ENCODE measurements at regions not wholly inside any gene's neighbourhood (a gene's known extent, or its start where the extent isn't known, plus 50 kb on each side); places are given as distances from the start of the nearest gene placed in this dataset.

DNA sequence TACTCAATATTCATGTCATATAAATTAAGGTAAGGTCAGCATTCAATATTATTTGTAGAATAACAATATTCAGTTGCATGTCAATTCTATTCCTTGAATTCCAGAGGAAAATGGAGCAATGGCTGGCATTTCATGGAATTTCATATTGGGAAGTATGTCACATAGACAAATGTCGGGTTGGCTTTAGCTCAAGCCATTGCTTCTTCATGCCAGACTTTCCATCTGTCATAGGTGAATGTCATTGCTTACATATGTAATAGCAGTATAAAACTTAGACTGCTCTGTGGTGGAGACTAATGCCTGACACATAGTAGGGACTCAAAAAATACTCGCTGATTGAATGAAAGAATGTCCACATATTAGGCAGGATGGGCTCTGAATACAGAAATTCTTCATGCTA lies 509.6 kb upstream of the CHORDC1 start (continued):
- TF ChIP-seq, protein P1, sequence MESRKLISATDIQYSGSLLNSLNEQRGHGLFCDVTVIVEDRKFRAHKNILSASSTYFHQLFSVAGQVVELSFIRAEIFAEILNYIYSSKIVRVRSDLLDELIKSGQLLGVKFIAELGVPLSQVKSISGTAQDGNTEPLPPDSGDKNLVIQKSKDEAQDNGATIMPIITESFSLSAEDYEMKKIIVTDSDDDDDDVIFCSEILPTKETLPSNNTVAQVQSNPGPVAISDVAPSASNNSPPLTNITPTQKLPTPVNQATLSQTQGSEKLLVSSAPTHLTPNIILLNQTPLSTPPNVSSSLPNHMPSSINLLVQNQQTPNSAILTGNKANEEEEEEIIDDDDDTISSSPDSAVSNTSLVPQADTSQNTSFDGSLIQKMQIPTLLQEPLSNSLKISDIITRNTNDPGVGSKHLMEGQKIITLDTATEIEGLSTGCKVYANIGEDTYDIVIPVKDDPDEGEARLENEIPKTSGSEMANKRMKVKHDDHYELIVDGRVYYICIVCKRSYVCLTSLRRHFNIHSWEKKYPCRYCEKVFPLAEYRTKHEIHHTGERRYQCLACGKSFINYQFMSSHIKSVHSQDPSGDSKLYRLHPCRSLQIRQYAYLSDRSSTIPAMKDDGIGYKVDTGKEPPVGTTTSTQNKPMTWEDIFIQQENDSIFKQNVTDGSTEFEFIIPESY (IDR thresholded peaks at IDR 0.05; ENCODE audit: borderline replicate concordance, low read depth): no peak
- TF ChIP-seq TAF1 (IDR thresholded peaks at IDR 0.05; ENCODE audit: borderline replicate concordance, low read depth, low read length): no peak
- TF ChIP-seq SIN3A (IDR thresholded peaks at IDR 0.05; ENCODE audit: borderline replicate concordance, low read depth, low read length): no peak

DNA sequence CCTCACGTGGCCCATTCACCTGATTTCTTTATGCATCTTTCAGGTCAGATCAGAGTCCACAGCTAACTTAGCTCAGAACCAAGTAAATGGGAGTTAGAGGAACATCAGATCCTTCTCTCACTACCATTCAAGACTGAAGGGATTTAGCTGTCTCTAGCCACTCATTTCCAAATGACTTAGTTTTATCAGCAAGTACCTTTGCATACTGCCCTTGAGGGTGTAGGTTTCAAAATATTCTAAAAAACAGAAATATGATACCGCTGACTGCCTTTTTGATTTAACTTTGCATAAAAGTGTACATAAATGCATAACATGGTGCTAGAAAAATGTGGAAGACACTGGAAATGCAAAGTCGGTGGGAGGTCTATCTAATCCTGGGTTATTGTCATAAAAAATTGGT lies 500.6 kb upstream of the CHORDC1 start:
- Histone ChIP-seq H3K4me1 (ENCODE audit: control insufficient read depth in 1 of 2, insufficient read depth in 2 of 2, low read depth in 1 of 2, low read length in 1 of 2) (no peaks in the 10 kb centered on the region), H3K36me3 (replicated peaks in 1 of 2; ENCODE audit: control insufficient read depth in 1 of 2, insufficient read depth in 2 of 2, low read length in 1 of 2) (no peaks in the 10 kb centered on the region), H3K4me2 (no peak overlapping the region), H3K9ac (no peak overlapping the region), H3K27me3 (ENCODE audit: insufficient read depth) (no peaks in the 10 kb centered on the region), H3K9me3 (no peaks in the 10 kb centered on the region), H3K9me2 (no peaks in the 10 kb centered on the region), H4K20me1 (ENCODE audit: insufficient read depth) (no peaks in the 10 kb centered on the region), H3F3A (replicated peaks; ENCODE audit: insufficient read depth) (no peaks in the 10 kb centered on the region), H2AFZ (ENCODE audit: low read depth) (no peak overlapping the region), H3K79me2 (ENCODE audit: insufficient read depth) (no peaks in the 10 kb centered on the region), H3K4me3 (ENCODE audit: low read depth in 2 of 2, low read length in 1 of 2) (no peak overlapping the region), H3K27ac (ENCODE audit: low read depth in 2 of 2, low read length in 1 of 2) (no peak overlapping the region)
- ChIA-PET CTCF (no interaction called here), POLR2A (no interaction called here)
- WGBS (ENCODE audit: low lambda C conversion rate): 45% methylated on average over 3 of the region's 3 CpGs
- TF ChIP-seq FOXM1 (IDR thresholded peaks at IDR 0.05; ENCODE audit: low read depth): no peak
- TF ChIP-seq SMC3 (IDR thresholded peaks at IDR 0.05; ENCODE audit: low read depth, low read length): no peak
- no peak for TF ChIP-seq TEAD4 (IDR thresholded peaks at IDR 0.05; ENCODE audit: borderline replicate concordance, insufficient read depth)
- TF ChIP-seq JUND (IDR thresholded peaks at IDR 0.05): no peak
- TF ChIP-seq, protein P1 (IDR thresholded peaks at IDR 0.05; ENCODE audit: borderline replicate concordance, low read depth): no peak
- TF ChIP-seq GABPA (IDR thresholded peaks at IDR 0.05; ENCODE audit: low read depth): no peak
- TF ChIP-seq RXRA (IDR thresholded peaks at IDR 0.05; ENCODE audit: borderline replicate concordance, low read depth): no peak
- TF ChIP-seq, protein P2, sequence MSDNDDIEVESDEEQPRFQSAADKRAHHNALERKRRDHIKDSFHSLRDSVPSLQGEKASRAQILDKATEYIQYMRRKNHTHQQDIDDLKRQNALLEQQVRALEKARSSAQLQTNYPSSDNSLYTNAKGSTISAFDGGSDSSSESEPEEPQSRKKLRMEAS (IDR thresholded peaks at IDR 0.05; ENCODE audit: low read depth): no peak
- TF ChIP-seq GATA2 (CRISPR knock-in tag; IDR thresholded peaks at IDR 0.05): no peak
- no peak for TF ChIP-seq EZH2phosphoT487 (IDR thresholded peaks at IDR 0.05; ENCODE audit: borderline replicate concordance, low read depth)
- TF ChIP-seq NFIC (IDR thresholded peaks at IDR 0.05; ENCODE audit: borderline replicate concordance): no peak
- no peak for TF ChIP-seq RFX5 (IDR thresholded peaks at IDR 0.05; ENCODE audit: low read length)
- no peak for TF ChIP-seq EP300 (IDR thresholded peaks at IDR 0.05; ENCODE audit: borderline replicate concordance in 1 of 2, low read depth in 1 of 2, low read length in 1 of 2)
- TF ChIP-seq MEF2A (IDR thresholded peaks at IDR 0.05; ENCODE audit: borderline replicate concordance, low read depth): no peak
- DNase-seq: no peak

All from SK-N-SH (cell line).